ENCODE measurements at regions not wholly inside any gene's neighbourhood (a gene's known extent, or its start where the extent isn't known, plus 50 kb on each side); places are given as distances from the start of the nearest gene placed in this dataset.

GRCh38 chr5:125197321-125197720 is 450.9 kb upstream of the ZNF608 start:
- no peak for DNase-seq
- Histone ChIP-seq H3K27me3 (no peaks in the 10 kb centered on the region), H3K4me3 (no peak overlapping the region), H3K36me3 (no peaks in the 10 kb centered on the region), H3K27ac (peak overlapping the region in 5 of 12 donors; percentile 46 to 74 (median 50)), H3K9me3 (no peaks in the 10 kb centered on the region), H3K4me1 (peaks cover 0 to 31% (median 4%) of the 10 kb centered on the region in 12 donors)
- no peak for TF ChIP-seq CTCF (IDR thresholded peaks at IDR 0.05)
- no peak for TF ChIP-seq POLR2A (IDR thresholded peaks at IDR 0.05)
- ATAC-seq, result no peak
- 53 to 71% (median 58%) methylated on average over 2 of the region's 2 CpGs for WGBS, 4 donors
- intact Hi-C loops (cut with DNase I), result loop anchor here in 3 of 10 donors (5.0 to 10.0 kb wide), 6 partner anchors 153 to 543 kb away; partner anchors contain the start of gene ZNF608 (in 1 of the 3)

- no peaks in the 10 kb centered on the region for H3K9me3 ChIP-seq
- H3K27me3 ChIP-seq, result no peaks in the 10 kb centered on the region
- ATAC-seq, result peak in 3 of 4 donors; percentile 68 to 76 (median 69)
- 23 to 32% (median 25%) methylated on average over 3 of the region's 3 CpGs for whole genome bisulfite sequencing, 4 donors
- no peaks in the 10 kb centered on the region for H3K36me3 ChIP-seq
- no peak for TF ChIP-seq POLR2A (IDR thresholded peaks at IDR 0.05)
- DNase-seq, result peak; percentile 65 to 91 (median 86)
- peaks cover 0 to 35% (median 4%) of the 10 kb centered on the region in 12 donors for H3K4me1 ChIP-seq
- no peak overlapping the region for H3K4me3 ChIP-seq
- intact Hi-C loops (cut with DNase I), result loop anchor here in 3 of 10 donors (5.0 to 10.0 kb wide), 6 partner anchors 154 to 544 kb away; partner anchors contain the start of gene ZNF608 (in 1 of the 3)
- H3K27ac ChIP-seq, result peak overlapping the region in 9 of 12 donors; percentile 8 to 74 (median 28)
Measured at GRCh38 chr5:125198270-125198974, 452.0 kb upstream of the ZNF608 start.

- ATAC-seq (no peak), DNase-seq (no peak)
- WGBS, 4 donors, result 85 to 92% (median 85%) methylated on average over 2 of the region's 2 CpGs
- no peak overlapping the region for H3K27ac ChIP-seq
- TF ChIP-seq POLR2A (IDR thresholded peaks at IDR 0.05) (no peak), CTCF (IDR thresholded peaks at IDR 0.05) (no peak)
- H3K4me3 ChIP-seq, result no peak overlapping the region
- intact Hi-C loops (cut with DNase I), result loop anchor here in 3 of 10 donors (5.0 to 10.0 kb wide), 6 partner anchors 155 to 545 kb away; partner anchors contain the start of gene ZNF608 (in 1 of the 3)
- H3K27me3 ChIP-seq, result no peaks in the 10 kb centered on the region
- no peaks in the 10 kb centered on the region for H3K9me3 ChIP-seq
- peaks cover 0 to 35% (median 4%) of the 10 kb centered on the region in 12 donors for H3K4me1 ChIP-seq
- H3K36me3 ChIP-seq, result no peaks in the 10 kb centered on the region
Measured at GRCh38 chr5:125199373-125199772, 452.9 kb upstream of the ZNF608 start.

GRCh38 chr5:125199968-125200865 is 453.8 kb upstream of the ZNF608 start:
- Histone ChIP-seq H3K4me3 (peak overlapping the region in 9 of 12 donors; percentile 23 to 48 (median 29)), H3K27me3 (no peaks in the 10 kb centered on the region), H3K9me3 (no peaks in the 10 kb centered on the region), H3K27ac (peak overlapping the region in 1 of 12 donors; percentile 5), H3K4me1 (peaks cover 0 to 35% (median 4%) of the 10 kb centered on the region in 12 donors), H3K36me3 (no peaks in the 10 kb centered on the region)
- ATAC-seq, result peak in 1 of 4 donors; percentile 46
- intact Hi-C loops (cut with DNase I), result loop anchor here in 3 of 10 donors (5.0 to 10.0 kb wide), 6 partner anchors 155 to 545 kb away; partner anchors contain the start of gene ZNF608 (in 1 of the 3)
- TF ChIP-seq POLR2A (IDR thresholded peaks at IDR 0.05) (no peak), CTCF (IDR thresholded peaks at IDR 0.05) (no peak)
- 31 to 47% (median 37%) methylated on average over 17 of the region's 17 CpGs for WGBS, 4 donors
- DNase-seq, result peak in 2 of 5 donors; percentile 25 to 26
